Common myeloid progenitor, CD34-positive (primary cell): ENCODE measurements at regions not wholly inside any gene's neighbourhood (a gene's known extent, or its start where the extent isn't known, plus 50 kb on each side); places are given as distances from the start of the nearest gene placed in this dataset.

Experiments used
- CTCF ChIA-PET: fragments of 350-600 bp; sonication (Branson Sonifier 250); formaldehyde crosslinking; loops from one replicate; lab custom pipeline; 2021; ENCODE audit warnings: antibody characterized with exemption; lab: Charles Lee
- POLR2A ChIA-PET: fragments of 350-600 bp; sonication (Branson Sonifier 250); formaldehyde crosslinking; loops from one replicate; lab custom pipeline; 2021; ENCODE audit warnings: antibody characterized with exemption; lab: Charles Lee
- DNase-seq, 3 donors: peaks; one replicate each; pipeline versions ENCODE4 v3.0.0 to v3.0.0-alpha.2; 2013
- H3K27ac ChIP-seq, 2 experiments: 1 replicate in 1 of 2; 2 replicates in 1 of 2; pipeline ENCODE4 v1.7.0; 2013; ENCODE audit warnings: inconsistent platforms in 2 of 2, low read length in 2 of 2, mild to moderate bottlenecking in 2 of 2, low read depth in 1 of 2, moderate library complexity in 1 of 2; ENCODE audit not compliant: severe bottlenecking in 2 of 2, insufficient read depth in 1 of 2, poor library complexity in 1 of 2
- H3K27me3 ChIP-seq, 5 experiments: replicated peaks in 2 of 5; 1 replicate in 3 of 5; 2 replicates in 2 of 5; pipeline versions ENCODE4 v1.6.1 to v1.7.0; 2013; ENCODE audit warnings: low read length in 4 of 5, mild to moderate bottlenecking in 2 of 5, moderate library complexity in 2 of 5, inconsistent platforms in 1 of 5; ENCODE audit not compliant: insufficient read depth in 5 of 5, control insufficient read depth in 4 of 5
- H3K36me3 ChIP-seq, 4 experiments: 1 replicate in 2 of 4; 2 replicates in 2 of 4; pipeline versions ENCODE4 v1.6.1 to v1.7.0; 2013; ENCODE audit warnings: low read length in 3 of 4, control low read depth in 1 of 4, mild to moderate bottlenecking in 1 of 4; ENCODE audit not compliant: control insufficient read depth in 4 of 4, insufficient read depth in 4 of 4
- H3K4me1 ChIP-seq, 4 experiments: 1 replicate in 3 of 4; 2 replicates in 1 of 4; pipeline versions ENCODE4 v1.6.1 to v1.7.1; 2013; ENCODE audit warnings: low read length in 3 of 4, mild to moderate bottlenecking in 3 of 4, control low read depth in 1 of 4, inconsistent platforms in 1 of 4, moderate library complexity in 1 of 4; ENCODE audit not compliant: control insufficient read depth in 4 of 4, insufficient read depth in 4 of 4; ENCODE audit errors: control extremely low read depth in 1 of 4
- H3K4me3 ChIP-seq, 7 experiments: 1 replicate in 4 of 7; 2 replicates in 3 of 7; pipeline versions ENCODE4 v1.5.1 to v1.7.0; 2013; ENCODE audit warnings: mild to moderate bottlenecking in 7 of 7, low read length in 6 of 7, moderate library complexity in 6 of 7, inconsistent platforms in 2 of 7, low read depth in 2 of 7, control low read depth in 1 of 7; ENCODE audit not compliant: insufficient read depth in 4 of 7, control insufficient read depth in 1 of 7; ENCODE audit errors: extremely low read depth in 1 of 7
- H3K9me3 ChIP-seq, 5 experiments: 1 replicate in 4 of 5; 2 replicates in 1 of 5; pipeline versions ENCODE4 v1.6.1 to v1.7.1; 2013; ENCODE audit warnings: low read length in 4 of 5, mild to moderate bottlenecking in 2 of 5, inconsistent platforms in 1 of 5, low read depth in 1 of 5, moderate library complexity in 1 of 5; ENCODE audit not compliant: control insufficient read depth in 4 of 5, insufficient read depth in 2 of 5; ENCODE audit errors: control extremely low read depth in 1 of 5
- WGBS: methylation state at CpG from one replicate; pipeline ENCODE4 v1.1.5; 2013; ENCODE audit not compliant: insufficient coverage; 5-methylcytosine and 5-hydroxymethylcytosine counted together

GRCh38 chr3:132961991-132962390, 76.2 kb upstream of the TMEM108 start:
- no peaks in the 10 kb centered on the region for H3K27me3 ChIP-seq
- CTCF ChIA-PET = interaction anchor here (0.6 kb wide), 1 partner anchor 120 kb away, joined by 3 read pairs; no protein-coding TSS in a partner anchor
- H3K4me1 ChIP-seq = peaks cover 0 to 13% (median 10%) of the 10 kb centered on the region in 4 experiments
- H3K9me3 ChIP-seq = no peaks in the 10 kb centered on the region
- WGBS = 100% methylated on average over 1 of the region's 1 CpG
- POLR2A ChIA-PET = no interaction called here
- no peak overlapping the region for H3K4me3 ChIP-seq
- DNase-seq = no peak
- H3K36me3 ChIP-seq = no peaks in the 10 kb centered on the region
- no peak overlapping the region for H3K27ac ChIP-seq

- H3K27me3 ChIP-seq = peaks cover 0 to 2% (median 0%) of the 10 kb centered on the region in 5 experiments
- H3K4me1 ChIP-seq = no peaks in the 10 kb centered on the region
- ChIA-PET CTCF (no interaction called here), POLR2A (no interaction called here)
- no peaks in the 10 kb centered on the region for H3K36me3 ChIP-seq
- no peak overlapping the region for H3K4me3 ChIP-seq
- no peak for DNase-seq
- no peak overlapping the region for H3K27ac ChIP-seq
- WGBS = no CpG with 5 or more reads among the region's 1 CpG
- H3K9me3 ChIP-seq = peaks cover 0 to 3% (median 0%) of the 10 kb centered on the region in 5 experiments
Observed at GRCh38 chr3:132953683-132954082, 84.5 kb upstream of the TMEM108 start.

- POLR2A ChIA-PET = no interaction called here
- 100% methylated on average over 1 of the region's 1 CpG for WGBS
Observed at GRCh38 chr3:132927896-132928295, 110.3 kb upstream of the TMEM108 start.

GRCh38 chr3:132926098-132926497, 112.1 kb upstream of the TMEM108 start:
- H3K9me3 ChIP-seq = no peaks in the 10 kb centered on the region
- H3K36me3 ChIP-seq = no peaks in the 10 kb centered on the region
- H3K4me3 ChIP-seq = no peak overlapping the region
- DNase-seq = peak; percentile 32 to 42 (median 32)
- ChIA-PET CTCF (no interaction called here), POLR2A (no interaction called here)
- no peak overlapping the region for H3K27ac ChIP-seq
- H3K27me3 ChIP-seq = no peaks in the 10 kb centered on the region
- no CpG with 5 or more reads among the region's 2 CpGs for WGBS
- H3K4me1 ChIP-seq = peaks cover 0 to 3% (median 0%) of the 10 kb centered on the region in 4 experiments

More at GRCh38 chr3:132927896-132928295, 110.3 kb upstream of the TMEM108 start:
- DNase-seq = no peak
- Histone ChIP-seq H3K36me3 (no peaks in the 10 kb centered on the region), H3K27ac (no peak overlapping the region), H3K27me3 (no peaks in the 10 kb centered on the region), H3K4me3 (no peak overlapping the region), H3K4me1 (peaks cover 0 to 3% (median 0%) of the 10 kb centered on the region in 4 experiments), H3K9me3 (no peaks in the 10 kb centered on the region)
- CTCF ChIA-PET = no interaction called here

- H3K27me3 ChIP-seq = no peaks in the 10 kb centered on the region
- H3K36me3 ChIP-seq = no peaks in the 10 kb centered on the region
- H3K4me1 ChIP-seq = peaks cover 0 to 3% (median 0%) of the 10 kb centered on the region in 4 experiments
- DNase-seq = no peak
- POLR2A ChIA-PET = no interaction called here
- CTCF ChIA-PET = no interaction called here
- no peaks in the 10 kb centered on the region for H3K9me3 ChIP-seq
- no CpG with 5 or more reads among the region's 4 CpGs for WGBS
- no peak overlapping the region for H3K27ac ChIP-seq
- H3K4me3 ChIP-seq = no peak overlapping the region
Observed at GRCh38 chr3:132925256-132925930, 112.8 kb upstream of the TMEM108 start.

- no peak overlapping the region for H3K27ac ChIP-seq
- no CpG with 5 or more reads among the region's 1 CpG for WGBS
Observed at GRCh38 chr3:132916096-132916495, 122.1 kb upstream of the TMEM108 start.

GRCh38 chr3:132912416-132912753, 125.8 kb upstream of the TMEM108 start:
- ChIA-PET CTCF (interaction anchor here (1.0 kb wide), 1 partner anchor 25 kb away, joined by 3 read pairs; no protein-coding TSS in a partner anchor), POLR2A (no interaction called here)
- WGBS = 100% methylated on average over 2 of the region's 3 CpGs
- Histone ChIP-seq H3K27me3 (no peaks in the 10 kb centered on the region), H3K4me1 (no peaks in the 10 kb centered on the region), H3K27ac (no peak overlapping the region), H3K36me3 (no peaks in the 10 kb centered on the region), H3K9me3 (no peaks in the 10 kb centered on the region), H3K4me3 (no peak overlapping the region)
- DNase-seq = no peak

More at GRCh38 chr3:132916096-132916495, 122.1 kb upstream of the TMEM108 start:
- Histone ChIP-seq H3K4me3 (no peak overlapping the region), H3K36me3 (no peaks in the 10 kb centered on the region), H3K27me3 (no peaks in the 10 kb centered on the region), H3K4me1 (no peaks in the 10 kb centered on the region), H3K9me3 (no peaks in the 10 kb centered on the region)
- ChIA-PET POLR2A (no interaction called here), CTCF (no interaction called here)
- no peak for DNase-seq
